IPS-15b (cell line): ENCODE measurements at regions not wholly inside any gene's neighbourhood (a gene's known extent, or its start where the extent isn't known, plus 50 kb on each side); places are given as distances from the start of the nearest gene placed in this dataset.

ENCODE experiments used
- H3K27me3 ChIP-seq: one replicate; pipeline ENCODE4 v1.6.1; 2013; ENCODE audit warnings: low read length; ENCODE audit not compliant: control insufficient read depth, insufficient read depth
- H3K36me3 ChIP-seq: one replicate; pipeline ENCODE4 v1.6.1; 2013; ENCODE audit warnings: low read length; ENCODE audit not compliant: control insufficient read depth, insufficient read depth
- H3K4me1 ChIP-seq: one replicate; pipeline ENCODE4 v1.6.1; 2013; ENCODE audit warnings: mild to moderate bottlenecking, low read length; ENCODE audit not compliant: control insufficient read depth, insufficient read depth
- H3K4me3 ChIP-seq: one replicate; pipeline ENCODE4 v1.5.1; 2013; ENCODE audit warnings: low read depth, low read length
- H3K9ac ChIP-seq: one replicate; pipeline ENCODE4 v1.6.1; 2013; ENCODE audit warnings: low read depth, mild to moderate bottlenecking, low read length
- H3K9me3 ChIP-seq: one replicate; pipeline ENCODE4 v1.6.1; 2013; ENCODE audit warnings: mild to moderate bottlenecking, low read length; ENCODE audit not compliant: control insufficient read depth, insufficient read depth

- Histone ChIP-seq H3K9ac (no peak overlapping the region), H3K9me3 (no peaks in the 10 kb centered on the region), H3K4me1 (no peaks in the 10 kb centered on the region), H3K27me3 (no peaks in the 10 kb centered on the region), H3K4me3 (no peak overlapping the region), H3K36me3 (no peaks in the 10 kb centered on the region)
These were observed 76.6 kb upstream of the ADAMTS16 start for GRCh38 chr5:5063533-5063953.

GRCh38 chr5:5065472-5065871 lies 74.7 kb upstream of the ADAMTS16 start:
- no peaks in the 10 kb centered on the region for H3K27me3 ChIP-seq
- H3K9me3 ChIP-seq, result no peaks in the 10 kb centered on the region
- no peak overlapping the region for H3K9ac ChIP-seq
- H3K4me1 ChIP-seq, result no peaks in the 10 kb centered on the region
- H3K4me3 ChIP-seq, result no peak overlapping the region
- H3K36me3 ChIP-seq, result no peaks in the 10 kb centered on the region

GRCh38 chr5:5066276-5067186 lies 73.6 kb upstream of the ADAMTS16 start:
- H3K4me3 ChIP-seq, result no peak overlapping the region
- H3K9ac ChIP-seq, result no peak overlapping the region
- H3K4me1 ChIP-seq, result no peaks in the 10 kb centered on the region
- no peaks in the 10 kb centered on the region for H3K27me3 ChIP-seq
- no peaks in the 10 kb centered on the region for H3K9me3 ChIP-seq
- H3K36me3 ChIP-seq, result no peaks in the 10 kb centered on the region

GRCh38 chr5:5069851-5070250 lies 70.3 kb upstream of the ADAMTS16 start:
- H3K27me3 ChIP-seq, result no peaks in the 10 kb centered on the region
- no peaks in the 10 kb centered on the region for H3K36me3 ChIP-seq
- H3K4me3 ChIP-seq, result no peak overlapping the region
- no peaks in the 10 kb centered on the region for H3K4me1 ChIP-seq
- no peaks in the 10 kb centered on the region for H3K9me3 ChIP-seq
- no peak overlapping the region for H3K9ac ChIP-seq

GRCh38 chr5:5071554-5071953 lies 68.6 kb upstream of the ADAMTS16 start:
- no peak overlapping the region for H3K9ac ChIP-seq
- H3K27me3 ChIP-seq, result no peaks in the 10 kb centered on the region
- no peaks in the 10 kb centered on the region for H3K9me3 ChIP-seq
- no peaks in the 10 kb centered on the region for H3K36me3 ChIP-seq
- H3K4me3 ChIP-seq, result no peak overlapping the region
- no peaks in the 10 kb centered on the region for H3K4me1 ChIP-seq

- H3K27me3 ChIP-seq, result no peaks in the 10 kb centered on the region
- no peaks in the 10 kb centered on the region for H3K36me3 ChIP-seq
- peaks cover 22% of the 10 kb centered on the region for H3K4me1 ChIP-seq
- H3K9me3 ChIP-seq, result no peaks in the 10 kb centered on the region
- no peak overlapping the region for H3K4me3 ChIP-seq
- no peak overlapping the region for H3K9ac ChIP-seq
These were observed 62.9 kb upstream of the ADAMTS16 start for GRCh38 chr5:5077236-5077635.

DNA sequence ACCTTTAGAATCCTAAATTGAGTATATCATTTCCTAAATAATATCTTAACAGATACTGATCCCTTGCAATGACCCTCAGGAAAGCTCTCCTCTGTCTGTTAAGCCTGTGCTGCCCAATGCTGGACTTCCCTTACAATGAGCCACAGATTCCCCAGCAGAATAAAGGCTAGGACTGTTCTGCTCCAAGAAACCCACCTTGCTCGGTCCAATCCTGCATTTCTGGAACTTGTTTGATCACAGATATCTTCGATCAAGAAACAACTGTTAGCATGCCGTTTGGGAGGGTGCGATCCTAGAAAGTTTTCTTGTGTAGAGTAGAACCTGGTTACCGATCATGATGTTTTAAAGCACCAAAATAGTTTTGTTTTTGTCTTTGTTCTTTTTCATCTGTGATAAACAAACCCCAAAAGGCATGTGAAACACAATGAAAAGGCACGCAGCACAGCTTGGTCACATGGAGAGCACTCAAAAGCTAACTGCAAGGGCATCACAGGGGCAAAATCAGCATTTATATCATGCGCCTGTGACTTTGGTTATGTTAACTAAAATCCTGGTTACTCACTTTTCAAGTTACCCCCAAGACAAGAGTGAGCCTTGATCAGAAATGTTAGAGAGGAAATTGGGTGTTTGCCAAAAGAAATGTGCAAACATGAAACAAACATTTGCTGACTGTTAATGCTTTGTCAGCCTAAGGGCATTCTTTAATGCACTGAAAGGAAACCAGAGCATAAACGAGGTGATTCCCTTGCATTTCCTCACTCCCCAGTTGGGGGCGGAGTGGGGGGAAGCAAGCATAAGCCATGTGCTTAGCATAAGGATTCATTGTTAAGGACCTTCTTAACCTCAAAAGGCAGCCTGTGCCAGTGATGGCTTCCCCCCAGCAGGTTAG lies 61.9 kb upstream of the ADAMTS16 start:
- H3K27me3 ChIP-seq, result no peaks in the 10 kb centered on the region
- peaks cover 22% of the 10 kb centered on the region for H3K4me1 ChIP-seq
- no peaks in the 10 kb centered on the region for H3K9me3 ChIP-seq
- H3K4me3 ChIP-seq, result no peak overlapping the region
- H3K36me3 ChIP-seq, result no peaks in the 10 kb centered on the region
- H3K9ac ChIP-seq, result no peak overlapping the region

DNA sequence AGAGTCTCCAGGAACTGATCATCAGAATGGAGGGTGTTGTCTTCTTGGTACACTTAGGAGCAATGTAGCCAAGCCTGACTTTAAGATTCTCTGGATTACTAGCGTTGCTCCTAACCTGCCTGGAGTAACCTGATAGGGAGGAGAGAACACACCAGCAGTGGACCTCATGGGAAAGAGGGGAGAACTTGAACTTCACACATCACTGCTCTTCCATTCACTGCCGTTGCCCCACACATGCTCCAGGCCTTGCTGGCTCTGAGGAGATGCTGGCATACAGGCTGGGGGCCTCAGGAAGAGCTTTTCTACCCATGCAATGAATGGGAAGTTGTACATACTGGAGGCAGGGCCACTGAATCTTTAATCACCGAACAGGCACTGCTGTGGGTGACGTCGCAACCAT lies 60.3 kb upstream of the ADAMTS16 start:
- no peaks in the 10 kb centered on the region for H3K36me3 ChIP-seq
- no peaks in the 10 kb centered on the region for H3K9me3 ChIP-seq

DNA sequence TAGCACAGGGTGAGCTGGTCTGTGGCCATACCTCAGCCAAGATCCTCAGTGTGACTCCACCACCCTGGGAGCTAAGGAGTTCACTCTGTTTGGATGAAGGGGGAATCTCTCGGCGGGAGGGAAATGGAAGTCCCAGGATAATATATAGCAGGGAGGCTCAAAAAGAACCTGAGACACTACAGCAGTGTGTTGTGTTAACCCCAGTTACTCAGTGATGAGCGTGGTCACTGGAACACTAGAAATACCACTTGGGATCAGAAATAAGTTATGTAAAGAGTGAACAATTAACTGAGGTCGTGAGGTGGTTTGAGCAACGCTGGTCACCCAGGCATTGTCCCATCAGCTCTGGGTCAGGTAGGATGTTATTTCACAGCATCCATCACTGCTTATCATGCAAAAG lies 59.3 kb upstream of the ADAMTS16 start:
- H3K36me3 ChIP-seq, result no peaks in the 10 kb centered on the region
- no peaks in the 10 kb centered on the region for H3K27me3 ChIP-seq
- H3K4me1 ChIP-seq, result peaks cover 24% of the 10 kb centered on the region
- no peak overlapping the region for H3K9ac ChIP-seq
- H3K9me3 ChIP-seq, result no peaks in the 10 kb centered on the region
- H3K4me3 ChIP-seq, result no peak overlapping the region

More for the DNA sequence above, 60.3 kb upstream of the ADAMTS16 start:
- no peak overlapping the region for H3K9ac ChIP-seq
- H3K4me1 ChIP-seq, result peaks cover 22% of the 10 kb centered on the region
- H3K27me3 ChIP-seq, result no peaks in the 10 kb centered on the region
- no peak overlapping the region for H3K4me3 ChIP-seq

- Histone ChIP-seq H3K9me3 (no peaks in the 10 kb centered on the region), H3K4me3 (no peak overlapping the region), H3K9ac (no peak overlapping the region), H3K4me1 (peaks cover 6% of the 10 kb centered on the region), H3K36me3 (no peaks in the 10 kb centered on the region), H3K27me3 (no peaks in the 10 kb centered on the region)
These were observed 54.7 kb upstream of the ADAMTS16 start for GRCh38 chr5:5085381-5085780.

DNA sequence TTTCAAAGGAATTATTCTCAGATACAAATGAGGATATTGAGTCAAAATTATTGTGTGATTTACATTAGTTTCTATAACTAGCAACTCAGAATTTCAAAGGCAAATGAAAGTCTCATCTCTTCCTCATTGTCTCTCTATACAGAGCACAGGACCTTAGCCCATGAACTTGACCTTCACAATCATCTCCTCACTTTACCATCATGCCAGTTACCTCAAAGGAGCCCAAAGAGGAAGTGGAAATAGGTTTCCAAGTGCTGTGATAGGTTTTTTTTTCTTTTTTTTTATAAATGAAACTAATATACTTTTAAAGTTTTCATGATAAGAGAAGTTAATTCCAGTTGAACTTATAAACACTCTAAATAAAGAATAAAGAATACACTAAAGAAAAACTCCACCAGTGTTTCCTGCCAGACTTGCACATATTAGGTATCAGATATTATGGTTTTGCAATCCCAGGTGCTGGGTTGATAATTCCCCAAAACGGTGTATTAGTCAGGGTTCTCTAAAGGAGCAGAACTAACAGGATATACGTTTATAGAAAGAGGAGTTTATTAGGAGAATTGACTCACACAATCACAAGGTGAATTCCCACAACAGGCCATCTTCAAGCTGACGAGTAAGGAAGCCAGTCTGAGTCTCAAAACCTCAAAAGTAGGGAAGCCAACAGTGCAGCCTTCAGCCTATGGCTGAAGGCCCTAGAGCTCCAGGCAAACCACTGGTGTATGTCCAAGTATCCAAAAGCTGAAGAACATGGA lies 50.1 kb upstream of the ADAMTS16 start:
- no peaks in the 10 kb centered on the region for H3K9me3 ChIP-seq
- H3K27me3 ChIP-seq, result no peaks in the 10 kb centered on the region
- H3K9ac ChIP-seq, result no peak overlapping the region
- no peaks in the 10 kb centered on the region for H3K36me3 ChIP-seq
- peaks cover 6% of the 10 kb centered on the region for H3K4me1 ChIP-seq
- H3K4me3 ChIP-seq, result no peak overlapping the region
